HG03442 (cell line): ENCODE measurements at regions not wholly inside any gene's neighbourhood (a gene's known extent, or its start where the extent isn't known, plus 50 kb on each side); places are given as distances from the start of the nearest gene placed in this dataset.

Source experiments
- ATAC-seq: cut with Tn5 transposase; IDR thresholded peaks from one replicate; pipeline ENCODE4 v1.9.1; 2021; ENCODE audit warnings: mild to moderate bottlenecking, moderate library complexity; ENCODE audit not compliant: unreplicated experiment

DNA sequence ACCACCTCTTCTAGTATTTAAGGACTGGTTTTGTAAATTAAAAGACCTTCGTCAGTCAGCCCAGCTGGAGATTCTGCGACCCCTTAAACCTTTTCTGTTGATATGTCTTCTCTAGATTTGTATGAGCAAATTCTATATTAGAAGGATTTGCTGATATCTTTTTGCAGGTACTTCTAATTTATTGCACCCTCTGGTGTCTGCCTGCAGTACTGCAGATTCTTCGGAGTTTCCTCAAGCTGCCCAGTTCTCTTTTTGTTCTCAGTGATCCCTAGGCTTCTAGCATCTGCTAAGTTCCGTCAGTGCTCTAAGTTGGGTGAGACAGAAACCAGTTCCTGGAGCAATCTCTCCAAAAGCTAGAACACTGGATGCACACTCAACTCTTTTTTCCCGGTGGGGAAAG is 545.2 kb downstream of the C4orf33 start:
- peak; percentile 82 for ATAC-seq

DNA sequence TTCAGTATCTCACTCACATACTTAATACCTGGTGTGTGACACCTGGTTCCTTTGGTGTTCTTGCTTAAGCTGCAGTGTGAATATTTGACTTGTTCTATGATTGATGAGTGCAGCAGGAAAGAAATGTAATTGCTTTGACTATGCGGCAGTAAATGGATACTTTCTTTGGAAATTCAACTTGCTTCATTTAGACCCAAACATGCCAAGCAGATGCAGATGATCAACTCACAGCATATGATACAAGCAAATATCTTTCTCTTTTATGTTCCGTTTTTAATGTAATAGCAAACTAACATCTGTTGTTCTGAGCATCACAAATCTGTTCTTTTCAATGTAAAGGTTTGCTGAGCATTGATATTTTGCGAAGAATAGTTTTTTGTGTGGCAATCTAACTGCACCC is 549.5 kb downstream of the C4orf33 start:
- ATAC-seq: no peak

DNA sequence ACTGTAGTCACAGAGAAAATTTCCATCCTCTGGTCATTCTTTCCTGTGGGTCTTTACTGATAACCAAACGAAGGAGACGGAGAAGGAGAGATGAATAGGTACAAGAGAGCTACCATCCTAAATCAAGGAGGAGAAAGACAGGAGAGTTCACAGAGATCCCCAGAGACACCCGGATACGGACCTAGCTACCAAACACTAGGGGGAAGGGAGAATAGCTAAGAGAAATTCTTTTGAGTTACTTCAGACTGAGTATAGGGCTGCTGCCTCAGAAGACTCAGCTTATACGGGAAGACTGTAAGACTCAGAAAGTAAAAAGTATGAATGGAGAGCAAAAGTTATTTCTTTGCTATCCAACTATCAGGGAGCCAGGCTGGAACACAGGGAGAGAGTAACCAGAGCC is 572.1 kb downstream of the C4orf33 start:
- no peak for ATAC-seq

DNA sequence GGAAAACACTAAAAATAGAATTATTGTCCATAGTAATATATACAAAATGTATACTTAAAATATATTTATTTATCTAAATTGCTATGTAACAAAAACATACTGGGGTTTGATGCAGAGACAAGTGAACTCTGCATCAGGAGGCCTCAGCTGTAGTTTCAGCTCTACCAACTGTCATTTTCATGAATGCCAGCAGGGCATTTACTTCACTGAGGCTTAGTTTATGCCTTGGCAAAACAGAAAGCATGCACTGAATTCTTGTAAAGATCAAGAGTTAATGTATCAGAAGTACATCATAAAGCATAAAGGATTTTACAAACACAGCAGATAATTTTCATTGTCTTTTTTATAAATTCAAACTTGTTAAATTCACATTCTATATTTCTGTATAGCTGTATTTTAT is 577.0 kb downstream of the C4orf33 start:
- no peak for ATAC-seq

DNA sequence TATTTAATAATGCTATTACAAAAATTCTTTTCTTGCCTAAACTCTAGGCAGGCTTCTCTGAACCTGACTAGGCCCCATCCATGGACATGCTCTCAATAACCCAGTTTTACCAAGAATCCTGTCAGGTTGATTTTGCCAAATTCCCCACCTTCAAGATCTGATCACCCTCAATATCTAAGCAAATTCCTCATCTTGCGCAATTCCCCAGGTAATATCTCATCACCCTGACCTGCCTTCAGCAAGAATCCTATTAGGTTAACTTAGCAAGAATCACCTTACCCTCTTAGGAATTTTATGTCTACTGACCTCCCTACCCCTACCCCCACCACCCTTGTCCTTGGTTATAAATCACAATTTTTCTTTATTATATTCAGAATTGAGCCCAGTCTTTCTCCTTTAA is 579.1 kb downstream of the C4orf33 start:
- no peak for ATAC-seq

DNA sequence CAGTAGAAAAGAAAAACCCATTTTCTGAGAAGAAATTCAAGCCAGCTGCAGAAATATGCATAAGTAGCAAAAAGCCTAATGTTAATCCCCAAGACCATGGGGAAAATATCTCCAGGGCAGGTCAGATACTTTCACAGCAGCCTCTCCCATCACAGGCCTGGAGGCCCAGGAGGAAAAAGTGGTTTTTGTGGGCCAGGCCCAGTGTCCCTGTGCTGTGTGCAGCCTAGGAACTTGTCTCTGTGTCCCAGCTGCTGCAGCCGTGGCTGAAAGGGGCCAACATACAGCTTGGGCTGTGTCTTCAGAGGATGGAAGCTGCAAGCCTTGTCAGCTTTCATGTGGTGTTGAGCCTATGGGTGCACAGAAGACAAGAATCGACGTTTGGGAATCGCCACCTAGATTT is 581.0 kb downstream of the C4orf33 start:
- no peak for ATAC-seq

DNA sequence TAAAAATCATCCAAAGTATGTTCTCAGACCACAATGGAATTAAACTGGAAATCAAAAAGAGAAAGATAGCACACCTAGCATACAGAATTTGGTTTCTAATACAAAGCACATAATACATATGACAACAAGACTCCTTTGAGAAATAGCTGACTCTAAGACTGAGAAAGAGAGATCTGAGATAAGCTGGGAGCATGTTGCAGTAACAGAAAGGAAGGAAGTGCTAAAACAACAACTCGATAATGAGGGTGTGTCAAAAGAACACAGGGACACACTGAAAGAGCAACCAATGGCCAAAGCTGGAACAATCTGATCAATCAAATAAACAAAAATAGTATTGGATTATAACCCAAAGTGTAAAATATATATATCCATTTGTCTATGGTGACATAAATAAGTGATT is 586.6 kb downstream of the C4orf33 start:
- no peak for ATAC-seq

DNA sequence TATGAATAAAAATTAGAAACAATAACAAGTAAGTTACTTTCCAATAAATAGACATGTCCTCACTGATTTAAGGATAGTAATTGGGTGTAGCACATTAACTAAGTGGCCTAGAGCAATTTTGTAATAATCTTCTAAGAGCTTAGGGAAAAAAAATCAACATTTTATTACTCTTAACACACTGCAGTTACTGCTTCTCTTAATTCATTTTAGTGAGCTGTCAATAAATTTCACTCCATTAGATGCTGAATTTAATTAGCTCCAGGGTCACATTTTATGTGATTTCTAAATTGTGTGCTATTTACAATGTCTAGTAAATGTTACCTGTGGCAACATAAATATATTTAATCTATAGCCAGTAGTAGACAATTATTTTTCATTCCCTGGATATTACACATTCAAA is 612.0 kb downstream of the C4orf33 start:
- ATAC-seq: no peak

DNA sequence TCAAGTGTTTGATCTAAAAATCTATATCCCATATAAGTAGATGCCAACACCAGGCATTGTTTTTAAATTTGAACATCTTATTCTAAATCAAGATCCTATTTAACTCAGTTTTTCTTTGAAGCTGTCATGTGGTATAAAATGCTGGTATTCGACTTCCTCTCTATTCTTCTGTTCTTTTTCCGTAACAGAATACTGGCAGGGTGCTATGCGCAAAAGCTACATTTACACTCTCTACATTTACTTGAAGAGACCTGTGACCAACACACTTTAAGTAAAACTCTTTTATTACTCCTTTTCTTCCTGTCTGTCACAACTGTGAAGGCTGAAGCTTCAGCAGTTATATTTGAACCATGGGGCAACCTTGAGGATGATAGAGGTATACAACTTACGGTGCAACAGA is 612.8 kb downstream of the C4orf33 start:
- ATAC-seq: no peak

DNA sequence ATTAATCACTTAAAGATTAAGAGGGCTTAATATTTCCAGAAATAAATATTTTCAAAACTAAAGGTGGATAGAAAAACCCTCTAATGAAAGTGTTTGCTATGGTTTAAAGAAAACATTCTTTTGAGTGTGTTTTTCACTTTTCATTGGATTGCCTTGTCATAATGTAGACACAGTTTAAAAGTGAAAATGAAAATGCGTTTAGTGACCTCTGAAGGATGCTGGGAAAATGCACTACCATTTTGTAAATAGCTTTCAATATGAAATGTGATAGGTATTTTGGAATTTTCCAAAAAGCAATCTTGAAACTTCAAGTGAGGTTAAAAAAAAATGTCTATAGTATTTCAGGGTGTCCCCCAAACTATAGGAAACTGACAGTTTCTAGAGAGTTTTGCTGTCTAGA is 642.2 kb downstream of the C4orf33 start:
- no peak for ATAC-seq

DNA sequence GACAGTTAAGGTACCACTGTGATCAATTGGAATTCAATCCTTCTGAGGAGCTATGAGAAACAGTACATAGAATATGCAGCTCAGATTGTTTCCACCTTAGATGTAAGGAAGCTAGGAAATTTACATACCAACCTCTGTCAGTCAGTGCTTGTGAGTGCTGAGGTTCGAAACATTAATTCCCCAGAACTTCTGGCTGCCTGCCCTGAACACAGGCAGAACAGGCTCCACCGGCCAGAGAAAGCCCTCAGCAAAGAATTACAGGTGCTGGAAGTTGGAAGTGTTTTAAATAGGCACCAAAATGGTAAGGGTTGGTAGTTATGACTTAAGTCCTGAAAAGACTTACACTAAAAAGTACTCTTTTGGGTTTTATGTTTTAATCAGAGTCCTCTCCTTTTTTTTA is 651.8 kb downstream of the C4orf33 start:
- no peak for ATAC-seq

DNA sequence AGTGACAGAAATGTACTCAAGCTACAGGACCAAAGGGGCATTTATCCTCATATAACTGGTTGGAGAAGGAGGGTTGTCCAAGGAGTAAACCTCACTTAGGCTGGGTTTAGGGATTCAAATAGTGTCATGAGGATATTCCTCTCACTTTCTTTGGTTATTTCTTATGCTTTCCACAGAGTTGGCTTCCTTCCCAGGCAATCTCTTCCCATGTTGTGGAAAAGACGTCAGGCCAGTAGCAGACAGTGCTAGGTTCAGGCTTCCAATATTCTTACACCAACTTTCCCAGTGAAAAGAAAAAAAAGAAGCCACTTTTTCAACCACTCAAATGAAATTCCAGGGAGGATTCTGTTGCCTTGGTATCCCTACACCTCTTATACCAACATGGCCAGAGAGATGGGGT is 653.0 kb downstream of the C4orf33 start:
- ATAC-seq: no peak

DNA sequence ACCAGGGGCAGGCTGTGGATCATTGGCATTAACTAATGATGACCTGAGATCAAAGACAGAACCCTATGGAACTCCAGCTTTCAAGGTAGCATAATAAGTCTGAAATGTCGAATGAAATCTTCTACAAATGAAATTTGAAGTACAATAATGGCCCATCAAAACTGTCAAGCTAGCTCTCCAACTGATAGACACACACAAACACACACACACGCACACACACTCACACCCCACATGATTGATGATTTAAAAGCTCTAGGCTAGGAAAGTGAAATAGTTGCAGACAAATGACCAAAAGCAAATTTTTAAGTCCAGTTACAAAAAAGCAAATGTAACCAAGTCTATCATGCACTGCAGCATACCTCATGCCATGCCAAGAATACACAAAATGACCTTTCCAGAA is 655.7 kb downstream of the C4orf33 start:
- no peak for ATAC-seq

DNA sequence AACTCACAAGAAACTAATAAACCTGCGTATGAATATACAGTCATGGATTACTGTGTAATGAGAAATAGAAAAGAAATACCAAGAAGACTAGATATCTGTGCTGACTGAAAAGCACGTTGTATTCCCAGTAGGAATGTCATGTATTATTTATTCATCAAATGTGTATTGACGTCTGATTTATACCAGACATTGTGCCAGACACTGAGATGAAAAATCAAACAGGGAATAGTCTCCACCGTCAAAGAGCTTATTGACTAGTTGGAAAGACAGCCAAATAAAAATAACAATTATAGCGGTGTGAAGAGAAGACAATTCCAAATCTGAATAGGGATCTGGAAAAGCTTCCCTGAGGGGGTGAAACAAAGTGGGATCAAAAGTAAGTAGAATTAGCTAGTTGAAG is 687.6 kb downstream of the C4orf33 start:
- no peak for ATAC-seq

DNA sequence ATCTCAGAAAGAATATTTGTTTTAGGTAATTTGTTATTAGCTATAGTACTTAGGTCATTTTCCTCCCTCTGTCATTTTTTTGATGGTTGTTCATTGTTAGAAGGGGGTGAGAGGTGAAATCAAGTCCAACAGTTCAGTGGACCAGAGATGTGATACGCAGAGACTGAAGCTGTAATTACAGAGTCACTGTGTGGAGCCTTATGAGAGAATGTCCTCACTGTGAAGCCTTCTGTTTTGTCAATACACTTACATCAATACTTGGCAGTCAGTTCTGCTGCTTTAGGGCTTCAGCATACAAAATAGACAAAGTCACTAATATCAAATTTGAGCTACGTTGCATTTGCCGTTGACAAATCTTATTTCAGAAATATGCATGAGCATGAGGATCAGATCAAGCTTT is 692.5 kb downstream of the C4orf33 start:
- no peak for ATAC-seq

DNA sequence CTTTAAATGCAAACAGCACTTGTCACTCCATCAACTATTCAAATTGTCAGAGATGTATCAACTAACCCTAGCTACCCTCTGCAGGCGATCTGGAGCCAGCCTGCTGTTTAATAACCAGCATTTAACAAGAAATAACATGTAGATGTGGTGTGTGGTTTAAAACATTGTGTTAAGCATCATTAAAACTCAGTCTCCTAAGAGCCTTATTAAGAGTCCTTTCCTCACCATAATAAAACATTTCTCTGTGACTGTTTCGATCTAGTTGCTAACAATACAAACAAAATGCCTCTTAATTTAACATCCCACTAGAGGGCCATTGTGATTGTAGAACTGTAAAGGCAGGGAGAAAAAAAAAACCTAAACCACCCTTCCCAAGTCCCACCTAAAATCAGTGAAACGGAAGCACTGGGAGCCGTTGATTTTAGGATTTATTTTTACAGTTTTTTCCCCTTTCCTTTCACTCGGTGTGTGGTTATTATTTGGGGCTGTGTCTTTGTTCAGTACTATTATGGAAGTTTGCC is 708.6 kb downstream of the C4orf33 start:
- ATAC-seq: no peak

DNA sequence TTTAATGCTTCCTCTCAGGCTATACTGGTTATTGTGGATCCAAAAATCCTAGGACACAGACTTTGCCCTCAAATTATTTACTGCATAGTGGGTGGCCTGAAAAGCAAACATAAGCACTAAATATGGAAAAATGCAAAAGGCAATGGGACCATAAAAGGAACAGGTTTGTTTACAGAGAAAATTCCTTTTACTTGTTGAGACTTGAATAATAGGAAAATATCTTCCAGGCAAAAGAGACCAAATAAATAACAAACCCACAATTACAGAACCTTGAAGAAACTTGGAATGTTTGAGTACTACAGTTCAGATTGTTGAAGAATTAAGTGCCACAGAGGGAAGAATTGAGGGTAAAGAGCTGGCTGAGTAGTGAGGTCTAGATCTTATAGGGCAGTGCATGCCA is 711.0 kb downstream of the C4orf33 start:
- no peak for ATAC-seq

DNA sequence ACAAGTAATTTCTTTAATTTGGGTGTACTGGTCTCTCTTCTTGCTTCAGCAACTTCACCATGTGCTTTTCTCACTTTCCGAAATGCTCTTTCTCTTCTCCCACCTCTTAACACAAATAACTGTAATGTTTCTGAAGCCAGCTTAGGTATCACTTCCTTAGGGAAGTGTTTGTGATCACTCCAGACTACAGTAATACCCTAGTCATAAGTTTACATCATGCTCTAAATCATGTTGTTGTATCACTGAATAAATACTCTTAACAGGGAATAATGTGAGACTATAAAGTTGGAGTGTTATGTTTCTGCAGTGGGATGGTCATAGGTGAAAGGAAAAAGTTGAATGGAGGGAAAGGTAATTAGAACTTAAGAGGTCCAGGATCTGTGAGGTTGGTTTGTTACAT is 712.3 kb downstream of the C4orf33 start:
- no peak for ATAC-seq

DNA sequence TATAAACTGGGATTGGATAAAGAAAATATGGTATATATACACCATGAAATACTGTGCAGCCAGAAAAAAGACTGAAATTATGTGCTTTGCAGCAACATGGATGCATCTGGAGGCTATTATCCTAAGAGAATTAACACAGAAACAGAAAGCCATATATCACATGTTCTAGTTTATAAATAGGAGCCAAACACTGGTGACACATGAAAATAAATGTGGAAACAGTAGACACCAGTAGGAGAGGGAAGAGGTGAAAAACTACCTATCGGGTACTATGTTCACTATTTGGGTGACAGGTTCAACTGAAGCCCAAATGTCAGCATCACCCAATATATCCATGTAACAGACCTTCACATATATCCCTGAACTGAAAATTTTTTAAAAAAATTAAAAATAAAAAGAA is 725.1 kb downstream of the C4orf33 start:
- ATAC-seq: no peak

DNA sequence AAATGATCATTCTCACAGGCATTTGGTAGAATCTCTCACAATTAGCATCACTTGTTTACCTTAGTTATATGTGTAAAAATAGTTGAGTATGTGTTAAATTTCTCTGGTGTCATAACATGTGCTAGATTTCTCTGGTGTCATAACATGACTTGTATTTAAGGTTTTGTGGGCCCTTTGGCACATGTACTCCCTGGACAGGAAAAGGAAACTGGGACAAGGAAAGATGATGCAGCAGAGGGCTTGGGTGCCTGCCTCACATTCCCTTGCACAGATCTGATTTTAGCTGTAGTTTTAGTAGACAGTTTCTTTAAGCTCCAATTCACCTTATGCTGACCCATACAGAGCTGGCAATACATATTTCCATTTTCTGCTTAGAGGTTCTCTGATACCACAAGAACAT is 726.0 kb downstream of the C4orf33 start:
- ATAC-seq: no peak

DNA sequence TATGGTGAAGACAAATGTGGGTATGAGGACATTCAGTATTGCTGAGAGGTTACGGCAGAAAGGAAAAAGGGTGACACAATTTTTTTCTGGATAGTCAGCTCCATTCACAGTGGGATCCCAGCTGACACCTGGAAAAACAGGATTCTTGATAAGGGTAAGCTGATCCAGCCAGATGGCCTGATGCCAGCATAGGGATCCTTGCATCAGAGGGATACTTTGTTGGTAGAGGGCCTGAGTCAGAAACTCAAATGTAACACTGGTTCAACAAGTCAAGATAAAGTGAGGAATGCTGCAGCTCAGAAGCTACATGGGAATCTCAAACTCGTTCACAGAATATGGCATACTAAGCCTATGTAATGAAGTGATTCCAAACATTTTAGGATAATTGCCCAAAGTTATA is 726.7 kb downstream of the C4orf33 start:
- ATAC-seq: no peak

DNA sequence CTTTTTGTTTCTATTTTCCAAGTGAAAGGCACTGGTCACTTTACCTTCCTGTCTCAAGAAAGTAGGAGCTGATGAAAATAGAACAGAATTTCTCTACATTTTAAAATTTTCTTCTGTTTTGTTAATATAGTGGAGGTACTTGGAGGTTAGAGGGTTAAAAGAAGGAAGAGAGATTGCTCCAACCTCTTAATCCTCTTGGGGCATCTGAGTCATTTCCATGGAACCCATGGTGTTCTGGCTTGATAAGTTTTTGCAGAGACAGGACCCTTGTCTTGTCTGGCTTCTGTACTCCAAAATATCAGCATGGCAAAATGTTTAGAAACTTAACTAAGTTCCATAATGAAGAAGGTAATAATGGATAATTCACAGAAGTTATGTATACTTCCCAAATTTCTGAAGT is 727.2 kb downstream of the C4orf33 start:
- no peak for ATAC-seq

DNA sequence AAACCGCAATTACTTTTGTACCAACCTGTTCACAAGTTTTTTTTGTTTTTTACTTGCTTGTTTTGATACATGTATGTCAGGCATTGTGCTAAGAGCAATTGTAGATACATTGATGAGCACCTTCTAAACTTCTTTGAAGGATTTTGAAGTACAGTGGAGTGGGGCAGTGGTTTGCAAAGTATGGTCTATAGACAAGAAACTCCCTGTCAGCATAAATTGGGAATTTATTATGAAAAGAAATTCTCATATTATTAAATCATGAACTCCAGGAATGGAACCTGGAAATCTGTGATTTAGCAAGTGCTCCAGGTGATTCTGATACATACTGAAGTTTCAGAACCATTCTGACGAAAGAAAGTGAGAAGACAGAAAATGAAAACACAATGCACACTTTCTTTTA is 733.4 kb downstream of the C4orf33 start:
- no peak for ATAC-seq

DNA sequence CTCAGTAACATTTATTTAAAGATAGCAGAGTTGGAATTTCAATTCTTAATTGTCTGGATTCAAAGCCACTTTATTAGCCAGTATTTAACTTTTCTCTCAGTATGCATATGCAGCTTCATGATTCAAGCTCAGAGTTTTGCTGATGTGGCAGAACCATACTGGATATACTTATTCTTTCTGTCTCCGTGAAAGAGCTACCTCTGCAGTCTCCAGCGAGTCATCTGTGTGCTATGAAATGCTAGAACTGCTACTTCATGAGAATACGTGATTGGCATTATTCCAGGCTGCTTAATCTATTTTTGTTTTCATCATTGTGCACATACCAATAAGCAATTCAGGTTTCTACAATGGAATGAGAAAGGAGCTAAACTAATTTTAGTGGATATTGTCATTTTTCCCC is 743.7 kb downstream of the C4orf33 start:
- ATAC-seq: no peak
